ENCODE measurements at regions not wholly inside any gene's neighbourhood (a gene's known extent, or its start where the extent isn't known, plus 50 kb on each side); places are given as distances from the start of the nearest gene placed in this dataset.

DNA sequence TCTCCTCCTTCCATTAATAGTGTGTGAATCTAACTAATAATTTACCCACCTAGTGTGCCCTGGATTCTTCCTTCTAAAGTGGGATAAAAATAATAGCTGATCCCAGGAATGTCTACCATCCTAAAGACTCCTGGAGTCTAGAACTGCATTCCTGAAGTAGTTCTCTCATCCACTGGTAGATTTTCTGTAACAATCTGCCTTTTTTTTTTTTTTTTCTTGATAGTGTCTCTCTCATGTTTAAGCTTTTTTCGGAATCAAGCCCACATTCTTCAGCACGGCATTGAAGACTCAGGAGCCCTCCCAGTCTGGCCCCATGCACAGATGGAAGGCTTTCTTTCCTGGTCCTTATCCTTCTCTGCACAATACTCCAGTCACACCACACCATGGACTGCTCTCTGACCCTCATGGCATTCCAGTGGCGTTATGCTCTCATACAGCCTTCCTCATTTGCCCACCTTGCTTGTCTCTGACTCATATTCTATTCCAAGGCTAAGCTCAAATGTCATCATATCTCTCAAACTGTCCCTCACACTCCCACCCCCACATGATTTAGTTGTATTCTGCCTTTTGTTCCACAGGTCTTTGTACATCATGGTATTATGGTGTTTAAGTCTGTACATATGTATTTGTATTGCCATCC lies 68.7 kb upstream of the FRY start:
- Mint-ChIP-seq H3K4me1 (peaks cover 4% of the 10 kb centered on the region), H3K4me3 (no peak overlapping the region), H3K9me3 (peaks cover 18% of the 10 kb centered on the region), H3K27me3 (ENCODE audit: low read depth) (no peaks in the 10 kb centered on the region), H3K27ac (no peak overlapping the region), H3K36me3 (peaks cover 3% of the 10 kb centered on the region)
- TF ChIP-seq, protein P1, sequence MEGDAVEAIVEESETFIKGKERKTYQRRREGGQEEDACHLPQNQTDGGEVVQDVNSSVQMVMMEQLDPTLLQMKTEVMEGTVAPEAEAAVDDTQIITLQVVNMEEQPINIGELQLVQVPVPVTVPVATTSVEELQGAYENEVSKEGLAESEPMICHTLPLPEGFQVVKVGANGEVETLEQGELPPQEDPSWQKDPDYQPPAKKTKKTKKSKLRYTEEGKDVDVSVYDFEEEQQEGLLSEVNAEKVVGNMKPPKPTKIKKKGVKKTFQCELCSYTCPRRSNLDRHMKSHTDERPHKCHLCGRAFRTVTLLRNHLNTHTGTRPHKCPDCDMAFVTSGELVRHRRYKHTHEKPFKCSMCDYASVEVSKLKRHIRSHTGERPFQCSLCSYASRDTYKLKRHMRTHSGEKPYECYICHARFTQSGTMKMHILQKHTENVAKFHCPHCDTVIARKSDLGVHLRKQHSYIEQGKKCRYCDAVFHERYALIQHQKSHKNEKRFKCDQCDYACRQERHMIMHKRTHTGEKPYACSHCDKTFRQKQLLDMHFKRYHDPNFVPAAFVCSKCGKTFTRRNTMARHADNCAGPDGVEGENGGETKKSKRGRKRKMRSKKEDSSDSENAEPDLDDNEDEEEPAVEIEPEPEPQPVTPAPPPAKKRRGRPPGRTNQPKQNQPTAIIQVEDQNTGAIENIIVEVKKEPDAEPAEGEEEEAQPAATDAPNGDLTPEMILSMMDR (IDR thresholded peaks at IDR 0.05; ENCODE audit: unreplicated experiment): no peak
- DNase-seq (ENCODE audit: low spot score in 2 of 2, unreplicated experiment in 2 of 2): no peak

DNA sequence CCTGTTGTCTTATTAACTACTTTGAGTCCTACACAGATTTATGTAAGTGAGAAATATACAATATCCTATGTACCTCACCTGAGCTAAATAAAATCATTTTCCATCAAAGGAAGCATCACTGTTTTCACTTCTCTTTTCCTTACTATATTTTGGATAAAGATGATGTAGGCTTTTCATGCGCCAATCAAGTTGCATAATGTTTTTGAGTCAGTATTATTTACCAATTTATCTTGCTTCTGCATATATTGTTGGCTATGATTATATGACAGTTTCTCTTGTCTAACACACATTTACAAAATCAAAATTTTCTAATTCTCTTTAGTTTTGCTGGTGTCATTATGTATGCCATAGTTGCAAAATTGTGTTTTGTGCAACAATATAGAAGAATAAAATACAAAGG lies 67.9 kb upstream of the FRY start:
- DNase-seq (ENCODE audit: low spot score in 2 of 2, unreplicated experiment in 2 of 2): no peak
- H3K36me3 Mint-ChIP-seq: peaks cover 5% of the 10 kb centered on the region
- TF ChIP-seq, protein P1 (IDR thresholded peaks at IDR 0.05; ENCODE audit: unreplicated experiment): no peak
- H3K4me3 Mint-ChIP-seq: no peak overlapping the region
- H3K27me3 Mint-ChIP-seq (ENCODE audit: low read depth): no peaks in the 10 kb centered on the region
- no peak overlapping the region for H3K27ac Mint-ChIP-seq
- peaks cover 8% of the 10 kb centered on the region for H3K4me1 Mint-ChIP-seq
- peaks cover 20% of the 10 kb centered on the region for H3K9me3 Mint-ChIP-seq

DNA sequence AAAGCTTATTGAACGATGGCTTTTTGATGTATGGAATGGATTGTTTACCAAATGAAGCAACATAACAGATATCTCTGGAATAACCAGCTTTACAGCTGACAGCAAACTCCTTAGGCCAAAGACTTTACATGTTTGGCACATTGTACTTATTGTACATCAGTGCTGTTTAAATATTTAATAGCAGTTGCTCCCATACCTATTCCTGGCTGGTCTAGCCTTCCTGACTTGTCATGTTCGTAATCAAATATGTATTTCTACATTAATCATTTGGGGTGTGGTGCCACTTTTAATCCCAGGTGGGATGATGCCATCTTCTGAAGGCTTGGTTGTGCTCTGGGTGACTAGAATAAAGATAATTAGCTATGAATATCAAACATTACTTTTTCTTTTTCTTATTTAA lies 67.4 kb upstream of the FRY start:
- TF ChIP-seq, protein P1 (IDR thresholded peaks at IDR 0.05; ENCODE audit: unreplicated experiment): no peak
- Mint-ChIP-seq H3K36me3 (peaks cover 5% of the 10 kb centered on the region), H3K9me3 (peaks cover 19% of the 10 kb centered on the region), H3K4me3 (no peak overlapping the region), H3K27ac (no peak overlapping the region), H3K27me3 (ENCODE audit: low read depth) (no peaks in the 10 kb centered on the region), H3K4me1 (peaks cover 8% of the 10 kb centered on the region)
- no peak for DNase-seq (ENCODE audit: low spot score in 2 of 2, unreplicated experiment in 2 of 2)

DNA sequence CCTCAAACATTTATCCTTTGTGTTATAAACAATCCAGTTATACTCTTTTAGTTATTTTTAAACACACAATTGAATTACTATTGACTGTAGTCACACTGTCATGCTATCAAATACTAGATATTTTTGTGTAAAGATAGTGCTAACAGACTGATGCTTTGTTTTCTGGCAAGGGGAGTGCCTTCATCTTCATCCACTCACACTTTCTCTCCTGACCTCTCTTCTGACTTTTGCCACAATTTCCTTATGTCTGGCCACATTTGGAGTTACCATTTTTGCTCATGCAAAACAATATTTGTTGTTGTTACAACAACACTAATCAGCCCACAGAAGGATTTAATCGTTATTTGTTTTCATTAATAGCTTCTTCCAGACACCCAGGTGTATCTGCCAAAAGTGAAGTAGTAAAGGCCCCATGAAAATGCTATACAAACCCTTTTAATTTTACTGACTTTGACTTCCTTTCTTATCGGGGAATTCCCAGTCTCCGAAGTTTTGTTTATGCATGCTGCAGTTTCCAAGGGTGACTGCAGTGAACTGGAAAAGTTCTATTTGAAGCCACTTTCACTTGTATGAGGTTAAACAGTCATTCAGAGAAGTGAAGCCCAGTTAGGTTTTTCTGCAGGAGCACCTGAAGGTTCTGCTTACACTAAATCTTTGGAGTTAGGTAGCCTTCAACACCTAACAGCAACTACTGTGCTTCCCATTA lies 66.1 kb upstream of the FRY start:
- TF ChIP-seq, protein P1 (IDR thresholded peaks at IDR 0.05; ENCODE audit: unreplicated experiment): no peak
- Mint-ChIP-seq H3K9me3 (peaks cover 19% of the 10 kb centered on the region), H3K27ac (peak overlapping the region; percentile 32), H3K4me1 (peaks cover 16% of the 10 kb centered on the region), H3K36me3 (peaks cover 5% of the 10 kb centered on the region), H3K4me3 (no peak overlapping the region), H3K27me3 (ENCODE audit: low read depth) (no peaks in the 10 kb centered on the region)
- no peak for DNase-seq (ENCODE audit: low spot score in 2 of 2, unreplicated experiment in 2 of 2)

GRCh38 chr13:31967155-31967554 lies 64.4 kb upstream of the FRY start:
- H3K4me1 Mint-ChIP-seq: peaks cover 16% of the 10 kb centered on the region

More at GRCh38 chr13:31967155-31967554, 64.4 kb upstream of the FRY start:
- TF ChIP-seq, protein P1 (IDR thresholded peaks at IDR 0.05; ENCODE audit: unreplicated experiment): peak; percentile 75
- Mint-ChIP-seq H3K27ac (no peak overlapping the region), H3K9me3 (peaks cover 19% of the 10 kb centered on the region), H3K4me3 (no peak overlapping the region), H3K36me3 (peaks cover 5% of the 10 kb centered on the region), H3K27me3 (ENCODE audit: low read depth) (no peaks in the 10 kb centered on the region)
- DNase-seq (ENCODE audit: low spot score in 2 of 2, unreplicated experiment in 2 of 2): no peak
